ENCODE measurements at regions not wholly inside any gene's neighbourhood (a gene's known extent, or its start where the extent isn't known, plus 50 kb on each side); places are given as distances from the start of the nearest gene placed in this dataset.

DNA sequence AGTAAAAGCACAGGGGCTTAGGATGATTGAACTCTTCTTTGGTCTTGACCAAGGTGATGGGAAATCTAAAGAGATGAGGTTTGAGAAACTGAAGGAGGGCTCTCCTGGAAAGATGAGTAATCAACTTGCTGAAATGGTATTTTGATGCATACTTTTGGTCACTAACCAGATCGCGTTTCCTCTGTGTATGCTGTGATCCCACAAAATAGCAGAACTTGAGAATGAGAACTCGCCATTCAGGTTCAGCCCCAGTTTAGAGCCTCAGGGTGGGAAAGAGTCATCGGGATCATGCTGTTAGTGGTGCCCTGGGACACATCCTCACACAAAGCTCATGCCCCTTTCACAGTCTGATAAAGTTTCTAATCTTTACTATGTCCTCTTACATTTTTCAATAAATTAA lies 488.8 kb downstream of the ETNK1 start (continued):
- TF ChIP-seq, protein P1, sequence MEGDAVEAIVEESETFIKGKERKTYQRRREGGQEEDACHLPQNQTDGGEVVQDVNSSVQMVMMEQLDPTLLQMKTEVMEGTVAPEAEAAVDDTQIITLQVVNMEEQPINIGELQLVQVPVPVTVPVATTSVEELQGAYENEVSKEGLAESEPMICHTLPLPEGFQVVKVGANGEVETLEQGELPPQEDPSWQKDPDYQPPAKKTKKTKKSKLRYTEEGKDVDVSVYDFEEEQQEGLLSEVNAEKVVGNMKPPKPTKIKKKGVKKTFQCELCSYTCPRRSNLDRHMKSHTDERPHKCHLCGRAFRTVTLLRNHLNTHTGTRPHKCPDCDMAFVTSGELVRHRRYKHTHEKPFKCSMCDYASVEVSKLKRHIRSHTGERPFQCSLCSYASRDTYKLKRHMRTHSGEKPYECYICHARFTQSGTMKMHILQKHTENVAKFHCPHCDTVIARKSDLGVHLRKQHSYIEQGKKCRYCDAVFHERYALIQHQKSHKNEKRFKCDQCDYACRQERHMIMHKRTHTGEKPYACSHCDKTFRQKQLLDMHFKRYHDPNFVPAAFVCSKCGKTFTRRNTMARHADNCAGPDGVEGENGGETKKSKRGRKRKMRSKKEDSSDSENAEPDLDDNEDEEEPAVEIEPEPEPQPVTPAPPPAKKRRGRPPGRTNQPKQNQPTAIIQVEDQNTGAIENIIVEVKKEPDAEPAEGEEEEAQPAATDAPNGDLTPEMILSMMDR (conservative IDR thresholded peaks at IDR 0.05; ENCODE audit: low read depth in 2 of 2), result no peak
- TF ChIP-seq POLR2AphosphoS5 (IDR thresholded peaks at IDR 0.05; ENCODE audit: low read depth) (no peak), EZH2 (IDR thresholded peaks at IDR 0.05; ENCODE audit: low read depth, unreplicated experiment) (no peak), EZH2phosphoT487 (IDR thresholded peaks at IDR 0.05; ENCODE audit: unreplicated experiment) (no peak), NANOG (IDR thresholded peaks at IDR 0.05; ENCODE audit: borderline replicate concordance) (no peak), STAT1 (IDR thresholded peaks at IDR 0.05; ENCODE audit: unreplicated experiment) (no peak), JUNB (IDR thresholded peaks at IDR 0.05; ENCODE audit: unreplicated experiment) (no peak)
- TF ChIP-seq, protein P2, sequence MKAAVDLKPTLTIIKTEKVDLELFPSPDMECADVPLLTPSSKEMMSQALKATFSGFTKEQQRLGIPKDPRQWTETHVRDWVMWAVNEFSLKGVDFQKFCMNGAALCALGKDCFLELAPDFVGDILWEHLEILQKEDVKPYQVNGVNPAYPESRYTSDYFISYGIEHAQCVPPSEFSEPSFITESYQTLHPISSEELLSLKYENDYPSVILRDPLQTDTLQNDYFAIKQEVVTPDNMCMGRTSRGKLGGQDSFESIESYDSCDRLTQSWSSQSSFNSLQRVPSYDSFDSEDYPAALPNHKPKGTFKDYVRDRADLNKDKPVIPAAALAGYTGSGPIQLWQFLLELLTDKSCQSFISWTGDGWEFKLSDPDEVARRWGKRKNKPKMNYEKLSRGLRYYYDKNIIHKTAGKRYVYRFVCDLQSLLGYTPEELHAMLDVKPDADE (IDR thresholded peaks at IDR 0.05), result no peak

DNA sequence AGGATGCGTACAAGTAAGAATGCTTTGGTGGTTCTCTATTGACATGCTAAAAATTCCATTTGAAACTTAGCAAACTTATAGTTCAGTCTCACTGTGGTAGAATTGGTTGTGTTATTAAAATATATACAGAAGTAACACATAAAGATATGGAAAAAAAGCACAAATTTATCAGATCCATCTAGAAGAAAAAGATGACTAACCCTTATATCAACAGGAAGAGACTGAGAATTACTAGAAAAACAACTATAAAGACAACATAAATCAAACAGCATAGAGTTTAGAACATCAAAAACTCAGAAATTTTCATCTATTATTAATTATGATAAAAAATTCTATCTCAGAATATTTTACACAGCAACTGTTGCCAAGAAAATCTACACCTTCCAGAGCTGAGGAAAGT lies 491.0 kb downstream of the ETNK1 start:
- Histone ChIP-seq H3K9me2 (ENCODE audit: insufficient read depth) (0 out of 2 replicates have a peak, but pooled peaks cover 10% of the 10 kb centered on the region), H3K79me2 (replicated peaks; ENCODE audit: insufficient read depth) (no peaks in the 10 kb centered on the region), H3K4me1 (ENCODE audit: insufficient read depth) (peaks cover 20% of the 10 kb centered on the region; the same call in 1 of the 2 replicates), H3K4me2 (no peak overlapping the region), H3K36me3 (ENCODE audit: insufficient read depth) (no peaks in the 10 kb centered on the region), H3K27me3 (ENCODE audit: insufficient read depth) (no peaks in the 10 kb centered on the region), H3K4me3 (no peak overlapping the region), H3K27ac (ENCODE audit: low read depth) (no peak overlapping the region), H4K20me1 (replicated peaks; ENCODE audit: insufficient read depth) (no peaks in the 10 kb centered on the region), H2AFZ (no peak overlapping the region), H3F3A (replicated peaks; ENCODE audit: low read depth) (no peaks in the 10 kb centered on the region)
- H3K4me3 Mint-ChIP-seq, result no peak overlapping the region
- H3K4me1 Mint-ChIP-seq, result peaks cover 13% of the 10 kb centered on the region
- H3K27ac Mint-ChIP-seq, result no peak overlapping the region
- ATAC-seq (no peak), DNase-seq (ENCODE audit: low spot score) (no peak)
- H3K36me3 Mint-ChIP-seq (ENCODE audit: low read depth), result no peaks in the 10 kb centered on the region
- H3K27me3 Mint-ChIP-seq (ENCODE audit: insufficient read depth, low read depth, poor library complexity), result peaks cover 2% of the 10 kb centered on the region
- no peaks in the 10 kb centered on the region for H3K9me3 Mint-ChIP-seq
- TF ChIP-seq, protein P3, sequence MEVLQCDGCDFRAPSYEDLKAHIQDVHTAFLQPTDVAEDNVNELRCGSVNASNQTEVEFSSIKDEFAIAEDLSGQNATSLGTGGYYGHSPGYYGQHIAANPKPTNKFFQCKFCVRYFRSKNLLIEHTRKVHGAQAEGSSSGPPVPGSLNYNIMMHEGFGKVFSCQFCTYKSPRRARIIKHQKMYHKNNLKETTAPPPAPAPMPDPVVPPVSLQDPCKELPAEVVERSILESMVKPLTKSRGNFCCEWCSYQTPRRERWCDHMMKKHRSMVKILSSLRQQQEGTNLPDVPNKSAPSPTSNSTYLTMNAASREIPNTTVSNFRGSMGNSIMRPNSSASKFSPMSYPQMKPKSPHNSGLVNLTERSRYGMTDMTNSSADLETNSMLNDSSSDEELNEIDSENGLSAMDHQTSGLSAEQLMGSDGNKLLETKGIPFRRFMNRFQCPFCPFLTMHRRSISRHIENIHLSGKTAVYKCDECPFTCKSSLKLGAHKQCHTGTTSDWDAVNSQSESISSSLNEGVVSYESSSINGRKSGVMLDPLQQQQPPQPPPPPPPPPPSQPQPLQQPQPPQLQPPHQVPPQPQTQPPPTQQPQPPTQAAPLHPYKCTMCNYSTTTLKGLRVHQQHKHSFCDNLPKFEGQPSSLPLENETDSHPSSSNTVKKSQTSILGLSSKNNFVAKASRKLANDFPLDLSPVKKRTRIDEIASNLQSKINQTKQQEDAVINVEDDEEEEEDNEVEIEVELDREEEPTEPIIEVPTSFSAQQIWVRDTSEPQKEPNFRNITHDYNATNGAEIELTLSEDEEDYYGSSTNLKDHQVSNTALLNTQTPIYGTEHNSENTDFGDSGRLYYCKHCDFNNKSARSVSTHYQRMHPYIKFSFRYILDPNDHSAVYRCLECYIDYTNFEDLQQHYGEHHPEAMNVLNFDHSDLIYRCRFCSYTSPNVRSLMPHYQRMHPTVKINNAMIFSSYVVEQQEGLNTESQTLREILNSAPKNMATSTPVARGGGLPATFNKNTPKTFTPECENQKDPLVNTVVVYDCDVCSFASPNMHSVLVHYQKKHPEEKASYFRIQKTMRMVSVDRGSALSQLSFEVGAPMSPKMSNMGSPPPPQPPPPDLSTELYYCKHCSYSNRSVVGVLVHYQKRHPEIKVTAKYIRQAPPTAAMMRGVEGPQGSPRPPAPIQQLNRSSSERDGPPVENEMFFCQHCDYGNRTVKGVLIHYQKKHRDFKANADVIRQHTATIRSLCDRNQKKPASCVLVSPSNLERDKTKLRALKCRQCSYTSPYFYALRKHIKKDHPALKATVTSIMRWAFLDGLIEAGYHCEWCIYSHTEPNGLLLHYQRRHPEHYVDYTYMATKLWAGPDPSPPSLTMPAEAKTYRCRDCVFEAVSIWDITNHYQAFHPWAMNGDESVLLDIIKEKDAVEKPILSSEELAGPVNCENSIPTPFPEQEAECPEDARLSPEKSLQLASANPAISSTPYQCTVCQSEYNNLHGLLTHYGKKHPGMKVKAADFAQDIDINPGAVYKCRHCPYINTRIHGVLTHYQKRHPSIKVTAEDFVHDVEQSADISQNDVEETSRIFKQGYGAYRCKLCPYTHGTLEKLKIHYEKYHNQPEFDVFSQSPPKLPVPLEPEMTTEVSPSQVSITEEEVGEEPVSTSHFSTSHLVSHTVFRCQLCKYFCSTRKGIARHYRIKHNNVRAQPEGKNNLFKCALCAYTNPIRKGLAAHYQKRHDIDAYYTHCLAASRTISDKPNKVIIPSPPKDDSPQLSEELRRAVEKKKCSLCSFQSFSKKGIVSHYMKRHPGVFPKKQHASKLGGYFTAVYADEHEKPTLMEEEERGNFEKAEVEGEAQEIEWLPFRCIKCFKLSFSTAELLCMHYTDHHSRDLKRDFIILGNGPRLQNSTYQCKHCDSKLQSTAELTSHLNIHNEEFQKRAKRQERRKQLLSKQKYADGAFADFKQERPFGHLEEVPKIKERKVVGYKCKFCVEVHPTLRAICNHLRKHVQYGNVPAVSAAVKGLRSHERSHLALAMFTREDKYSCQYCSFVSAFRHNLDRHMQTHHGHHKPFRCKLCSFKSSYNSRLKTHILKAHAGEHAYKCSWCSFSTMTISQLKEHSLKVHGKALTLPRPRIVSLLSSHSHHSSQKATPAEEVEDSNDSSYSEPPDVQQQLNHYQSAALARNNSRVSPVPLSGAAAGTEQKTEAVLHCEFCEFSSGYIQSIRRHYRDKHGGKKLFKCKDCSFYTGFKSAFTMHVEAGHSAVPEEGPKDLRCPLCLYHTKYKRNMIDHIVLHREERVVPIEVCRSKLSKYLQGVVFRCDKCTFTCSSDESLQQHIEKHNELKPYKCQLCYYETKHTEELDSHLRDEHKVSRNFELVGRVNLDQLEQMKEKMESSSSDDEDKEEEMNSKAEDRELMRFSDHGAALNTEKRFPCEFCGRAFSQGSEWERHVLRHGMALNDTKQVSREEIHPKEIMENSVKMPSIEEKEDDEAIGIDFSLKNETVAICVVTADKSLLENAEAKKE (CRISPR knock-in tag; IDR thresholded peaks at IDR 0.05), result no peak
- TF ChIP-seq, protein P1 (conservative IDR thresholded peaks at IDR 0.05; ENCODE audit: low read depth in 2 of 2), result no peak
- TF ChIP-seq, protein P4, sequence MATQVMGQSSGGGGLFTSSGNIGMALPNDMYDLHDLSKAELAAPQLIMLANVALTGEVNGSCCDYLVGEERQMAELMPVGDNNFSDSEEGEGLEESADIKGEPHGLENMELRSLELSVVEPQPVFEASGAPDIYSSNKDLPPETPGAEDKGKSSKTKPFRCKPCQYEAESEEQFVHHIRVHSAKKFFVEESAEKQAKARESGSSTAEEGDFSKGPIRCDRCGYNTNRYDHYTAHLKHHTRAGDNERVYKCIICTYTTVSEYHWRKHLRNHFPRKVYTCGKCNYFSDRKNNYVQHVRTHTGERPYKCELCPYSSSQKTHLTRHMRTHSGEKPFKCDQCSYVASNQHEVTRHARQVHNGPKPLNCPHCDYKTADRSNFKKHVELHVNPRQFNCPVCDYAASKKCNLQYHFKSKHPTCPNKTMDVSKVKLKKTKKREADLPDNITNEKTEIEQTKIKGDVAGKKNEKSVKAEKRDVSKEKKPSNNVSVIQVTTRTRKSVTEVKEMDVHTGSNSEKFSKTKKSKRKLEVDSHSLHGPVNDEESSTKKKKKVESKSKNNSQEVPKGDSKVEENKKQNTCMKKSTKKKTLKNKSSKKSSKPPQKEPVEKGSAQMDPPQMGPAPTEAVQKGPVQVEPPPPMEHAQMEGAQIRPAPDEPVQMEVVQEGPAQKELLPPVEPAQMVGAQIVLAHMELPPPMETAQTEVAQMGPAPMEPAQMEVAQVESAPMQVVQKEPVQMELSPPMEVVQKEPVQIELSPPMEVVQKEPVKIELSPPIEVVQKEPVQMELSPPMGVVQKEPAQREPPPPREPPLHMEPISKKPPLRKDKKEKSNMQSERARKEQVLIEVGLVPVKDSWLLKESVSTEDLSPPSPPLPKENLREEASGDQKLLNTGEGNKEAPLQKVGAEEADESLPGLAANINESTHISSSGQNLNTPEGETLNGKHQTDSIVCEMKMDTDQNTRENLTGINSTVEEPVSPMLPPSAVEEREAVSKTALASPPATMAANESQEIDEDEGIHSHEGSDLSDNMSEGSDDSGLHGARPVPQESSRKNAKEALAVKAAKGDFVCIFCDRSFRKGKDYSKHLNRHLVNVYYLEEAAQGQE (IDR thresholded peaks at IDR 0.05; ENCODE audit: unreplicated experiment), result no peak
- no peak for TF ChIP-seq CREB1 (CRISPR knock-in tag; IDR thresholded peaks at IDR 0.05; ENCODE audit: low read depth)

Measured in GM23338 (cell line).